Stromal cell of bone marrow (primary cell): ENCODE measurements at regions not wholly inside any gene's neighbourhood (a gene's known extent, or its start where the extent isn't known, plus 50 kb on each side); places are given as distances from the start of the nearest gene placed in this dataset.
A peak's percentile ranks its signal among the peaks of the same experiment; 100 is the strongest.
"Not testable (repeated sequence)": the region's sequence is repeated elsewhere in the genome, so short reads cannot be mapped to it uniquely, and the experiment has no call there.

Experiments
- DNase-seq: peaks from one replicate; pipeline ENCODE4 v3.0.0-alpha.2; 2012; ENCODE audit warnings: low read depth

GRCh38 chr5:37909610-37910266, 69.9 kb upstream of the GDNF start:
- DNase-seq: not testable (repeated sequence)

GRCh38 chr5:37906416-37906815, 66.6 kb upstream of the GDNF start:
- DNase-seq: no peak

- no peak for DNase-seq
Measured at GRCh38 chr5:37905230-37905629, 65.4 kb upstream of the GDNF start.

GRCh38 chr5:37902323-37902722, 62.5 kb upstream of the GDNF start:
- no peak for DNase-seq

GRCh38 chr5:37900692-37901091, 60.9 kb upstream of the GDNF start:
- peak; percentile 49 for DNase-seq

- DNase-seq: no peak
Measured at GRCh38 chr5:37899037-37899436, 59.2 kb upstream of the GDNF start.

GRCh38 chr5:37896159-37896558, 56.3 kb upstream of the GDNF start:
- DNase-seq: no peak

GRCh38 chr5:37893434-37894134, 53.7 kb upstream of the GDNF start:
- DNase-seq: no peak

GRCh38 chr5:37892586-37892985, 52.7 kb upstream of the GDNF start:
- DNase-seq: no peak

GRCh38 chr5:37891832-37892231, 52.0 kb upstream of the GDNF start:
- DNase-seq: no peak

- peak; percentile 49 for DNase-seq
Measured at GRCh38 chr5:37889612-37890317, 49.9 kb upstream of the GDNF start.
